Smooth muscle cell of the brain vasculature (primary cell): ENCODE measurements at regions not wholly inside any gene's neighbourhood (a gene's known extent, or its start where the extent isn't known, plus 50 kb on each side); places are given as distances from the start of the nearest gene placed in this dataset.
"Not testable (repeated sequence)": the region's sequence is repeated elsewhere in the genome, so short reads cannot be mapped to it uniquely, and the experiment has no call there.

Source experiments
- DNase-seq: peaks from one replicate; pipeline ENCODE4 v3.0.0-alpha.2; 2012; ENCODE audit warnings: low read depth, low spot score

DNA sequence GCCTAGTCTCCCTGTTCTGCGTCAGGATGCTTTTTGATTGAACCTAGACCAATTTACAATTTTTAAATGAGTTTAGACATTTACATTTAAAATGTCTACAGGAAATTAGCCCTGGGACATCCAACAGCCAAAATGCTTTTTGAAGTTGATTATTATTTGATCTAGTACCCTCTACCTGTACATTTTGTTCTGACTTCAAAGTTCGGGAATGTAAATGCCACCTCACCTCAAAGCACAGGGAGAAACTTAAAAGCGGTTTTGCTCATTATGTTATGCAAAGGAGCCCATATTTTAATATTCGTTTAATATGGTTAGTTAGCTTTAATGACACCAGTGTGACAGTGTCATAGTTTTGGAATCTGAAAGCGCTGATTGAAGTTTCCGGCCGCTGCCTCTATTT lies 80.1 kb upstream of the FAM204A start:
- no peak for DNase-seq

DNA sequence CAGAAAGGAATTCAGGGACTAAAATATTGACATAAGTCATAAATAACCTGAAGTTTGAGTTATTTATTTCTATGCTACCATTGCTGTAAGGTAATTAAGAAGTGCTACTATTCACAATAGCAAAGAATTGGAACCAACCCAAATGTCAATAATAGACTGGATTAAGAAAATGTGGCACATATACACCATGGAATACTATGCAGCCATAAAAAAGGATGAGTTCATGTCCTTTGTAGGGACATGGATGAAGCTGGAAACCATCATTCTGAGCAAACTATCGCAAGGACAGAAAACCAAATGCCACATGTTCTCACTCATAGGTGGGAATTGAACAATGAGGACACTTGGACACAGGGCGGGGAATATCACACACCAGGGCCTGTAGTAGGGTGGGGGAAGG lies 77.9 kb upstream of the FAM204A start:
- not testable (repeated sequence) for DNase-seq

DNA sequence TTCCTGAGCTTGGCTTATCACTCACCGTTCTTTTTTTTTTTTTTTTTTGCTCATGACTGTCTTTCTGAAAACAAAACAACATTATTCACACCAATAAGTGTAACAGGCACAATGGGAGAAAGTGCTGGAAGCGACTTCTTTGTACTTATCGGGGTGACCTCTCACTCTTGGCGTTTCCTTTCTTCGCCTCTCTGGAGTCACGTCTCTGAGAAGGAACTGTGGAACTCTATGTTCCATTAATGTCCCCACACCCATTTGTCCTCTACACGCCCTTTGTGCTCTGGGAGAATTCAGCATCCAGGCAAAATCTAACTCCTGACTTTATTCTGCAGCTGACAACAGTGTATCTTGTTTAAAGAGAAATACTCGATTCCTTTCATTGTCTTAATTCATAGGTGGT lies 70.8 kb upstream of the FAM204A start:
- DNase-seq: no peak

DNA sequence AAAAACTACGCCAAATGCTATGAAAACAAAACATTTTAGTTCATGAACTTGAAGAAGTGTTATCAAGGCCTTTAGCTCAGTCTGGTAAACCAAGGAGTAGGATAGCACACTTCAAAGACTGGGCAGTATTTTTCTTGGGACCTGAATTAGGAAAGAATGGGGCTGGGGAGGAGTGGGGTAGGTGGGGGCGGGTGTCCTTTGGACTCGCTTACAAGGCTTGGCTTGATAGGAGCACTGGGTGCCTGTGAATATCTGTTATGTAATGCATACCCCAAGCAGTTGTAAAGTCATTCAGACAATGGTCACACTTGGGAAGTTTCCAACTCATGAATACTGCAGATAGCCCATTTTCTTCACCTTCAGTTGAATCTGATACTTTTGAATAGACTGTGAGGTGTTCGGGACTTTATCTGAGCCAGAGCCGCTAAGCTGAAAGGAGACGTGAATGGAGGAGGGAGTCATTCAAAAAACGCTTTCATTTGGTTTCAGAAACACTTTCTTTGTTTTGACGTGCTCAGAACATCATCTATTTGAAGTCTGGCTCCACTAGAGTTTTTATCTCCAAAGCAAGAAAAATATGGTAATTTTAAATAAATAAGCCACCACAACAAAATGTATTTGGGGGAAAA lies 70.1 kb upstream of the FAM204A start:
- DNase-seq: no peak

DNA sequence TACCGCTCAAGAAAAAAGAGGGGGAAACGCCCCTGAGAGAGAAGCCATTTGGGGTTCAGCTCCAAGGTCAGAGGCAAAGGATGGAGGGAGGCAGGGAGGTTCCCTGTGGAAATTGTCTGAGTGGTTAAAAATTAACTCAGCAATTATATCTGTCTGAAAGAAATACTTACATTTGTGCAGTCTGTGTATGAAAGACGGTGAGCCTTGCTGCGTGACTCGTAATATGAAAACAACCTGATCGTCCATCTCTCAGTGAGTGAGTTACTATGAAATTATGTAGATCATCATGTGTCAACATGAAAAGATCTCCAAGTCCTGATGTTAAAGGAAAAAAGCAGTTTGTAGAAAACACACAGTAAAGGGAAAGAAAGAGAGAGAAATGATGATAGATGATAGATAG lies 67.2 kb upstream of the FAM204A start:
- no peak for DNase-seq

DNA sequence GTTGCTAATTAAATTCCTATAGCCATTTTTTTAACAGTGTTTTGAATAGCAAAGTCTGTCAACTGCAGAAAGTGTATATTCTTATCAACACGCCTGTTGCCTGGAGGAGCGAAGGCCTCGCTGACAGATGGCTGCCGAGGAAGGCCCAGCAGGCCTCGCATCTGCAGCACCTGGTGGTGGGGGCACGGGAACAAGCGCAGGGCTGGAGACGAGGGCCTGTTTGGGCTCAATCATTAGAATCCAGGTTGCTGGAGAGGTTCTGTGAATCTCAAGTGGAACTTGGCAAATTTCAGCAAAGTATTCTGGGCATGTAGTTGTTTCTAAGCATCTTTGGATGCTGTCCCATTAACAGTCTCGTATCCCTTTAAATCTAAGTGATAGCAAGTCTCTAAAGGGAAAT lies 66.1 kb upstream of the FAM204A start:
- DNase-seq: no peak

DNA sequence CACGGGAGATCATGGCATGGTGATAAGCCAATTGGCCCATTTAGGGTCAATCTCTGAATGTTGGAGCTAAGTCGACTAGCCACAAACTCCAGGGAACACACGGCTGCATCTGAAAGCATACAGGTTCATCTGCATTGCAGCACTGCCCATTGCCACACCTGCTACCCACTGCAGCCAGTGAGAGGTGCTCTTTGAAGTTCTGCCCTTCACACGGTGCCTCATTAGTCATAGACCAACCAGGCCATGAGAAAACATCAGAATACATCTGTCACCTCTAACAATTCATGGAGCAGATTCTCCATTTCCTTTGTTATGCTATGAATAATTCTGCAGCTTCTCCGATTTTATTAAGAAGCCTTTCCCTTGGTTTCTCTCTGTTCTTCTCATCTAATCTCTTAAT lies 65.7 kb upstream of the FAM204A start:
- no peak for DNase-seq

DNA sequence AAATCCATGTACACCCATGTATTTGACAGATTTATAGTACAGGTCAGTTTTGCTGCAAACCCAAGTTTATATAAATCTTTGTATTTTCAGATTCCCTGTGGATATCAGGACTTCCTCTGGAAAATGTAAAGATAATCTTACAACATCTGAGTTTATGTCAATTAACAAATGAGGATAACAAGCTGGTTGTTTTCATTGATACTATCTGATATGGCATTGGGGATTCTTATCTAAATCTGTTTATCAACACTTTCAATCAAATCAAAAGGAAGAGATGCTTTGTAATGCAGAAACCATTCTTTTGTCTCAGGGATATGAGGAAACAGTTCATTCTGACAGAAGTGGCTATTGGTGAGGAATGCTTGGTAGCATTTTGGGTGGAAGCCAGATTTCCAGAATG lies 64.9 kb upstream of the FAM204A start:
- no peak for DNase-seq

DNA sequence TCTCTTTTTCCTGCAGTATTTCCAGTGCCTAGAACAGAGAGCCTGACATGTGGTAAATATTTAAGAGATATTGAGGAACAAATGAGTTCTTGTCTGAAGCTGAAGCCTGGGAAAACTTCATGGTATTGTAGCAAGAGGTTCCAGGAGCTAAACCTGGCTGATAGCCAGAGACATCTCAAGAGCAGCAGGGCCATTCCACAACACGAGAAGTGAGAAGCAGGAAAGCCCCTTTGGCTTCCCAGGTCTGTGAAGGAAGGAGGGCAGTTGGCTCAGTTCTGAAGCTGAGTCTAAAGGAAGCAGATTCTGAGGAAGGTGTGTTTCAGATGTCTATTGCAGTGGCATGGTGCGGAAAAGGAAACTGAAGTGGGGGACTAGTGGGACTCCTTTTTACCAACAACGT lies 63.8 kb upstream of the FAM204A start:
- DNase-seq: no peak

DNA sequence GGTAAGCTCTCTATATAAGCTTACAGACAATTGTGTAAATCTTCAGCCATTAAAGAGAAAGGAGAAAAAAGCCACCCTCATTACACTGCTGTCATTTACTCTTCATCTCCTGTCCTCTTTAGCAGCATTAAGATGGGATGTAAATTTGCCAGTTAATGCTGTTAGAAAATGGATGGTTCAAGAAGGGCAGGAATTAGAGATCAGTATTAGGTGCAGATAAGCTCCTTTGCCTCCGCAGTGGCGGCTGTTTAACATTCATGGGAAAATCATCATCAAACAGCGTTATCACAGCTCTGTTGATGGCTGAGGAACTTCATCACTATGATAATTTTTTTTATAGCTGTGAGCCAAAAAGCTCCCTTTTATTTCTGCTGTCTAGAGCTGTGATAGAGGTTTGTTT lies 61.8 kb upstream of the FAM204A start:
- DNase-seq: no peak

DNA sequence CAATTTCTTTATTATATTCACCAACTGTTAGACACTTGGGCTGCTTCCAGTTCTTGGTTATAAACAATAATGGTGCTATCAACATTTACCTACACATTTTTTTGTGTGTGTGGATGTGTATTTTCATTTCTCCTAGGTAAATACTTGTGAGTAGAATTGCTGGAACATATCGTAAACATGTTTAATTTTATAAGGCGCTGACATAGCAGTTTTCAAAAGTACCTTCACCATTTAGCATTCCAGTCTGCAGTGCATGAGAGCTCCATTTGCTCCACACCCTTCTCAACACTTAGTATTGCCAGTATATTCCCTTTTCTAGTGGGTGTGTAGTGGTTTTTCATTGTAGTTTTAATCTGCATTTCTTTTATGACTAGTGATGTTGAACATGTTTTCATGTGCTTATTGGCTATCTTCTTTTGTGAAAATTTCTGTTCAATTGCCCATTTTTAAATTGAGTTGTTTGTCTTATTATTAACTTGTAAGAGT lies 59.6 kb upstream of the FAM204A start:
- DNase-seq: no peak

DNA sequence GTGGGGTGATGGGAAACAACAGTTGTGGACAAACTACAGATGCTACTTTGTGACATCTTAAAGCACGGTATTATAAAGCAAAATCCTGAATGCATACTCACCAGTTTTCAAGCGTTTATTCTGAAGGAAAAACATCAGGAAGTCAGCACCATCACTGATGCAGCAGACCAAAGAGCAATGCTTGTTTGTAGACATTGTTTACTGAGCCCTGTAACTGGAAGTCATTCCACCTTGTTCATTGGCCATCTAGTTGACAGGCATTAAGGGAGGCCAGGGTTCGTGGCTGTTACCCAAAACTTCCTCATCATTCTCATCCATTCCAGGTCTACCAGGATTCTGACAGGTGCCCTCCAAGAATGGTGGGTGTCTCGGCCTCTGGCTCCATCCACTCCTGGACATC lies 55.3 kb upstream of the FAM204A start:
- DNase-seq: no peak

DNA sequence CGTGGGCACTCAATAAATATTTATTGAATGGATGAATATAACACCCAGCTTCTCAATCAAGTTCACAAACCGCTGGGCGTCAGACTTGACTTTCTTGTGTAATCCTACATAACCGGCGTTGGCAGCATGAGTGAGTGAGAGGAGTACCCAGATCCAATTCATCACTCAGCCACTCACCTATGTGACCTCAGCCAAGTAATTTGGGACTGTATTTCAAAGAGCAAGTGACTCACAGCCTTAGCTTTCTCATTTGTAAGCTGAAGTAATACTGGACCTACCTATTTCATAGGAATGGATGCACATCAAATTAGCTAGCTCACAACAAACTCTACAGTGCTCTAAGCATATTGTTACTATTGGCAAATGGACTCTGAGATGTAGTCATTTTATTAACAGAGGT lies 53.8 kb upstream of the FAM204A start:
- no peak for DNase-seq

DNA sequence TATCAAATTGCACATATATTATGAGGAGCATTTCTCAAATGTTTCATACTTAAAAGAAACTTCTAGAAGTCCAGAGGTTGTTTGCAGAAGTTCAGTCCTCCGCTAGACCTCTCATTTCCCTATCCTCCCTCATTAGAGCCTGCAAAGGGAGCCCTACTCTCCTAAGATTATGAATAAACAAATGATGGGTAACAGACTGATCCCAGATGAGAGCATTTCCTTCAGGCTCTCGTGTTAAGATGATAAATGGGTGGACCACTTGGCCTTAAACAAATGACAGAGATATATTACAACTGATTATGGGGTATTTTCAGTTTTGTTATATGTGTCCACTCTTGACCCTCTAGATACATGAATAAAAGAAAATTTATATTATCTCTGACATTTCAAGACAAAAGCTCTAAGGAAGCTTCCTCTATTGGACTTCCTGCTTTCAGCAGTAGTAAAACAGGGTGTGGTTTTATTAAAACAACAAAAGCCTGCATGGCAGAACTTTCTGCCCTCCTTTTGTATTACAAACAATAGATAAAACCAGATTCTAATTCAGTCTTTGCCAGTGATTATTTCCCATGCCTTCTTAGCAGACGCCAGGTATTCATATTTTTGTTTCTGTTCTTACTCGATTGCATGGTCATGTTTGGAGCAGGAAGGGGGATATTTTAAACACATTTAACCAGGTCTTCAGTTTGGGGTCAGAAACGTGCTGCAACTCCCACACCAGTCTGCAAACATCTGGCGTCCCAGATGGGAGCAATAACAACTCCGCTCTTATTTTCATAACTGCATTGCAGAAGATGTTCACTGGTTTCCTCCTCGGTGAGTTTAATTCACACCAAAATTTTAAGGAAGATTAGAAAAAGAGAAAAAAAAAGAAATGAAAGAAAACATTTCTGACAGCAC lies 52.4 kb upstream of the FAM204A start:
- no peak for DNase-seq

DNA sequence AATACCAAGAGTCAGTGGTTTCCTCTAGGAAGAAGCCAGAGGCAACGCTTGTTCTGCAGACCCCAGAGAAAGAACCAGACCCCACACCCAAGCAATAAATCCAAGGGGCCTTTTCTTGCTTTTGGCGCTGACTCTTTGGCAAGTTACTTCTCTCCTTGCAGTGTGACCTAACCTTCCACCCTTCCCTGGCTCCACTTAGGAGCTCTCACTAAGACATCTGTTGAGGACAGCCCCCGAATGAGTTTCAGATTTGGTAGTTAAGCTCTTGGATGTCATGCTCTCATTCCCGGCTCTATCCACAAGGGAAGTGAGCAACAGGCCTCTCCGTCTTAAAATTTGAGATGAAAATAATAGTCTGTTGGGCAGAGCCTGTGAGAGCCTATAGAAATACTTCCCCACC lies 50.6 kb upstream of the FAM204A start:
- no peak for DNase-seq
